HuH-7.5 (cell line): ENCODE measurements at regions not wholly inside any gene's neighbourhood (a gene's known extent, or its start where the extent isn't known, plus 50 kb on each side); places are given as distances from the start of the nearest gene placed in this dataset.
"Not testable (repeated sequence)": the region's sequence is repeated elsewhere in the genome, so short reads cannot be mapped to it uniquely, and the experiment has no call there.

Experiments used
- DNase-seq: peaks from one replicate; pipeline ENCODE4 v3.0.0; 2011; ENCODE audit warnings: low spot score

DNA sequence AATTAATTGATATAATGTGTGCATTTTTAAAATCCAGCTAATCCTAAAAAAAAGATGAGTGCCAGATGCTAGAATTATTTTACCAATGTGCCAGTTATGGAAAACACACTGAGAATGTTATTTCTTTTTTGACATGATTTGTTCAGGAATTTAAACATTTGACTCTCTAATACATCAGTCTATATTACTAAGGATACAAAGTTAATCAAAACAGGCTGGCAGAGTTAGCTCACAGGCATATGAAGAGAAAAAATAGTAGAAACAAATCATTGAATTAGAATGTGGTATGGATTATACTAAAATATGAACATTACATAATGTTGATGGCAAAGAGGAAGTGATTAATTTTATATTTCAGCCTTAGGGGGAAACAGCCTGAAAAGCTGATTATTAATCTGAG lies 368.3 kb upstream of the GJE1 start:
- no peak for DNase-seq

DNA sequence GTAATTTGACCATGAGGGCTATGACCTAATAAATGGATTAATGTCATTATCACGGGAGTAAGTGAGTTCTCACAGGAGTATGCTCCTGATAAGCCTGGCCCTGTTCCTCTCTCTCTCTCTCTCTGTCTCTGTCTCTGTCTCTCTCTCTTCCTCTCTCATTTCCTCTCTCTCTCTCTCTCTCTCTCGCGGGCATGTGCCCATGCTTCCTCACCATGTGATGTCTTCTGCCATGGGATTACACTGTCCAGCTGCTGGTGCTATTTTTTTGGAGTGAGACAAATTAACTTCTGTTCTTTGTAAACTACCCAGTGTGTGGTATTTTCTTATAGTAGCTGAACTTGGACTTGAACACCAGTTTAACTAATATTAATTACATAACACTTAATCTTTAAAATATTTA lies 374.3 kb upstream of the GJE1 start:
- DNase-seq, result no peak

DNA sequence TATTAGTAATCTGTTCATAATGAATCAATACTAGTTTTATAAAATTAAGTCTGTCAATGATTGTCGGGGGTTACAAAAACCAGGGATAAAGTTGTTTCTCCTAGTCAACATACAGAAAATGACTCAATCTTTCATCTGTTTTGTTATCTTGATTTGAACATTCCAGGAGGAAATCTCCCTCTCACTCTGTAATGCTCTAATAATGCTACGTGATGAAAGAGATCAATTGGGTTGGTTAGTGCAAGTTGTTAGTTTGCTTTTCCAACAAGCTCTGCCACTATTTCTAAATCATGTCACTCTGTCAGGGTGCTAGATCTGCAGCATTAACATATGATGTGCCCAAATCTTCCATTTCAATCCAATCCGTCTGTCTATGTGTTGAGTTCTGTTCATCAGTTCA lies 379.5 kb upstream of the GJE1 start:
- DNase-seq, result no peak

DNA sequence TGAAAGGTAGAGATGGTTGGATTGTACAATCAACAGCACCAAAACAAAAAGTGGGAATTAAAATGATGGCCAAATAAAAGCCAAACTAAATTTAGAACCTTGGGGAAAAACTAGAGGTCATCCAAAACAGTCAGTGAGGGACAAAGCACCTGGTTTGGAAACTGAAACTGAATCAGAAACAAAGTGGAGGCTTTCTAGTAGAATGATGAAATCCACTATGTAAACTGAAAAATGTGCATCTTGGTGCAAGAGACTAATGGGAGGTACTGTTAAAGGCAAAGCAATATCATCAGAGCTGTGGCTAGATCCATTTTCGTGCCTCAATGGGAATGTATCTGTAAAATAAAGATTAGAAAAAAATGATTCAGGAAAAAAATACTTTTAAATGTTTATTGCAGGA lies 380.0 kb upstream of the GJE1 start:
- peak; percentile 7 for DNase-seq

DNA sequence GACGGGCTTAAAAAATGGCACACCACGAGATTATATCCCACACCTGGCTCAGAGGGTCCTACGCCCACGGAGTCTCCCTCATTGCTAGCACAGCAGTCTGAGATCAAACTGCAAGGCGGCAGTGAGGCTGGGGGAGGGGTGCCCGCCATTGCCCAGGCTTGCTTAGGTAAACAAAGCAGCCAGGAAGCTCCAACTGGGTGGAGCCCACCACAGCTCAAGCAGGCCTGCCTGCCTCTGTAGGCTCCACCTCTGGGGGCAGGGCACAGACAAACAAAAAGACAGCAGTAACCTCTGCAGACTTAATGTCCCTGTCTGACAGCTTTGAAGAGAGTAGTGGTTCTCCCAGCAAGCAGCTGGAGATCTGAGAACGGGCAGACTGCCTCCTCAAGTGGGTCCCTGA lies 386.4 kb upstream of the GJE1 start:
- DNase-seq, result not testable (repeated sequence)

DNA sequence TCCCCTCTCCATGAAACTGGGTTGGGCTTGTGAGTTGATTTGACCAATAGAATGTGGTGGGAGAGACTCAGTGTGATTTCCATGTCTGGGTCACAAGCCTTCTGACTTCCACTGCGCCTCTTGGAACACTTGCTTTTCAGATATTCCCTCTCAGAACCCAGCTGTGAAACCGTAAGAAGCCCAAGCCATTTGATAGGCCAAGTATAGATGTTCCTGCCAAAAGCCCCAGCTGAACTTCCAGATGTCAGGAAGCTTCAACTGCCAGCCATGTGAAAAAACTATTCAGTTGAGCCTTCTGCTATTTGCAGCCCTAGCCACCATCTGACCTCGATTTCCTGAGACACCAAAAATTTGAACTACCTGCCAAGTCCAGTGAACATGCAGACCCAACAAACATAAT lies 387.8 kb upstream of the GJE1 start:
- DNase-seq, result no peak

DNA sequence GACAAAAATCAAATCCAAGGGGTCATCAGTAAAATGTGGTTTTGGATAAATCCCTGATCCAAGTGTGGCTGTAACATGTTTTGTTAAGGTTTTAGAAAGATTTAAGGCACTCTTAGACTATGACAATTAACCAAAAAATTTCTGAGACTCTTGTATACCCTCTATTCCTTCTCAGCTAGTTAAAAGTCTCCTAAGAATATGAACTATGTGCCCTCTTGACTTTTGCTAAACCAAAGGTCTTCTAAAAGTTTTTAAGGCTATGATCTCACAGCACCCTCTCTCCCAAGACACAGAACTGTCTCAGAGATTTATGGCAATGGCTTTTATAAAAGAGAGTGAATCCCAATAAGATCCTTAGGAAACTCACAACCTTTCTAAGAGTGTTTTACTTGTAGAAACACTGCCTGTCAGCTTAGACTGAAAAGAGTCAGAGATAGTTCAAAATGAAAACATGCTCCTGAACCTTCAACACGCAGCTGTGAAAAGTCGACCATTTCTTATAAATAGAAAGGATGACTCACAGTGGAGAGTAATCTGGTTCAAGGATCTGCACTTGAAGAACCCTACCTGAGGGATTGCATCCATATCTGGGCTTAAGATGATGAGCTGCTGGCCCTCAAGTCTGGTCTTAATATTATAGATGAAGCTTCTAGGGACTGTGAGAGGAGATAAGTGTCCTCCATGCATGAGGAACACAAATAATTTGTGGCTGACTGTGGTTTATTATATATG lies 388.4 kb upstream of the GJE1 start:
- no peak for DNase-seq

DNA sequence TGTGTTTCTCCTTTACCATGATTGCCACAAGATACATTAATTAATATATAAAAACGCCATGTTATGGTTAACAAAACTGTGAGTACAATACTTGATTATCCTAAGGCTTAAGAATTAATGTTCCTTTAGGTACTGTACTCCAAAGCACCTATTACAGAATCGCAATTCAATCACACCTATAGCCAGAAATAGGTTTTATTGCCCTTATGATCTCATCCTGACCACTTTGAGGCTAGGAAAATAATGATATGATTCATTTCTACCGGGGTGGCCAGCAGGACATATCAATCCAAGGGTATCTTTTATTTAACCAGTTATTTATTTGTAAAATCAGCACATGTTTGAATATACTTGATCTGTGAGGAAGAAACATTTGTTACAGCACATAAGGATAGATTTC lies 396.6 kb upstream of the GJE1 start:
- no peak for DNase-seq

DNA sequence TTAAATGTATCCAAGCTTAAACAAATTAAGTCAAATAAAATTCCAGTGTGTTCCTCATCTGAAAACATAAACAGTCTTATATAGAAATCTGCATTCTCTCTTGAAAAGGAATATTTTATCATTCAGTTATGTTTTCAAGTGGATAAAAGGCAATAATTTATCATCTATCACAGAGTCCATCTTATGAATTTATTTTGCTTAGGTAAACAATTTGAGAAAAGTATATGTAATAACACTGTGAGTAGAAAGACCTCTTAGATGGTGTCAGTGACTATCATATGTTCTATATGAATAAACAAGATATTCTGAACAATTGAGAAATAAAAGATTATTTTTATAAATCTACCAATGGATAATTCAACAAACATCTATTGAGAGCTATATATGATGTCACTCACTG lies 397.6 kb upstream of the GJE1 start:
- DNase-seq, result no peak

DNA sequence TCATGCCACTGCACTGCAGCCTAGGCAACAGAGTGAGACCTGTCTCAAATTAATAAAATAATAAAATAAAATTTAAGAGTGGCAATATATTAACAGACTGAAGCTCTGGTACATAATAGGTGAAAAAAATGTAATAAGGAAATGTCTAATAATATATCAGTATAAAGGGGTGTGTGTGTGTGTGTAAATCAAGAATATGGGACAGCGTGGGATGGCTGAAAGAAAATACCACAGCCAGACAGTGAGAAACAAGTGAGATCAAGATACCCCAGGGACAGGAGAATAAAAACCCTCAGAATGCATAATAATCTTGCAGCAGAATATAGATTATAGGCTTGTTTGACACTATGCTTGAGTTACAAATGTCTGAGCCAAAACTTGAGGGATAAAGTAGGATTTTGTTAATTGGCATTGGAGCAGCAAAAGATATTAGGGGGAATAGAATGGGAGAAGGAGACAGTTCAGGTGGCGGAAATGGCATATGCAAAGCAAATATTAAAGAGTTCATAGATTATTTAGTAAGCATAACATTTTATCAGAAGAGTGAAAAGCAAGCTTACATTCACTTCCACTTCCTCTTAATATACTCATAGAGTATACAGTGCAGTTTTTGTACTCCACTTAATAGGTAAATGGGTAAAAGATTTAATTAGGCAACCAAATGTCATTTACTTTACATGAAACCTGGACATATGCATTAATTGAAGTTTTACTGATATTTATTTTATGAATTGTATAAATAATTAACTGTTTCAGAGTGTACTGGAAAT lies 398.5 kb upstream of the GJE1 start:
- DNase-seq, result no peak

DNA sequence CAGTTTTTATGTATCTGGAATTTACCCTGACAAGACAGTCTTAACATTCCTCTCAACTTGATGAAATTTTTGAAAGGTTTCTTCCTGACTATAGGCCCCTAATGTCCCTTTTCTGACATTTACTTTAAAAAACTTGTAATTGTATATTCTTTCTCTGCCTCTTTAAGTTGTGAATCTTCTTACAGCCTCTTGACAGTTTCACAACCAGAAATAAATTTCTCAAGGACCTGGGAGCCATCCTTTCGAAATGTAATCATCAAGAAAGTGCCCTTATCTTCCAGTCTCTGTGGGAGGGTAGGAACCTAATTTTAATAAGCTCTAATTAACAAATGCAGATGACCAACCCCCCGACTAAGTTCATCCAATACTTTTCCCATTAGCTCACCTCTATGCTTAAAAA lies 403.6 kb upstream of the GJE1 start:
- no peak for DNase-seq

DNA sequence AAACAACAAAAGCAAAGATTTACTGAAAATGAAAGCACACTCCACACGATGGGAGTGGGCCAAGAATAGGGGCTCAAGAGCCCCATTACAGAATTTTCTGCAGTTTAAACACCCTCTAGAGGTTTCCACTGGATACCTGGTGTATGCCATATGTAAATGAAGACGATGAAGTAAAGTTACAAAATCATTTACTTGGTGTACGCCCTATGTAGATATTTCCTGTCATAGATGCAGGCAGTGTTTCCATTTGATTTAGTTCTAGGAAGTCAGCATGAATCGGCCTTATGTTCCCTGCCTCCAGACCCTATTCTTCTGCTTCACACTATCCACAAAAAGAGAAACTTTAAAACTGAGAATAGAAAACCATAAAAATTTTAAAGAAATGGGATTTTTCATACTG lies 404.4 kb upstream of the GJE1 start:
- no peak for DNase-seq

DNA sequence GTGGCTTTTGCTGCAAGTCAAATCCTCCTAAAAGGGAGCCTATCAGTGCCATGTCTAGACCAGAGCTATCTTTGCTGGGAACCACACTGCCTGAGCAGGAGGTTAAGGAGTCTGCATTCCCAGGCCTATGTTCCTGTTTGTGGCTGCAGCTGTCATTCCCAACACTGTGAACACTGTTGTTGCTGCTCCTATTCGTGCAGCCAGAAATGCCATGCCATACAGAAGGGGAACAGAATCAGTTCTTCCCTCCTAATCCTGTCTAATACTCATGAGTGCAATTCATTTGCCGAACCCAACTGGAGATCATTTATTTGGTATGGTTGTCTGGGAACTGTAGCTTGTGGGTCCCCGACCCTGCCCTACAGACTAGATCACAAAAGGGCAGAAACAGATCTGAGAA lies 406.5 kb upstream of the GJE1 start:
- DNase-seq, result no peak

DNA sequence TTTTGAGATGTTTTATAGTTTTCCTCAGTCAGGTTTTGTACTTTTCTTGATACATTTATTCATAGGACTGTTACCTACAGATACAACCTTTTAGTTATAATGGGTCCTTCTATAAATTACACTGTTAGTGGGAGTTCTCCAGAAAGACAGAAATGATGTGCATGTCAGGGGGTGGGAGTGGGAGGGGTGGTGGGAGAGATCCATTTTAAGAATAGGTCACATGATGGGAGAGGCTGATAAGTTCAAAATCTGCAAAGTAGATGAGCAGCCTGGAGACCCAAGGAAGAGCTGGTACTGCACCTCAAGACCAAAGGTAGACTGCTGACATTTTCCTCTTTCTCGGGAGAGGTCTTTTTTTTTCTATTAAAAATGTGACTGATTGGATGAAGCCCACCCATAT lies 408.0 kb upstream of the GJE1 start:
- no peak for DNase-seq

DNA sequence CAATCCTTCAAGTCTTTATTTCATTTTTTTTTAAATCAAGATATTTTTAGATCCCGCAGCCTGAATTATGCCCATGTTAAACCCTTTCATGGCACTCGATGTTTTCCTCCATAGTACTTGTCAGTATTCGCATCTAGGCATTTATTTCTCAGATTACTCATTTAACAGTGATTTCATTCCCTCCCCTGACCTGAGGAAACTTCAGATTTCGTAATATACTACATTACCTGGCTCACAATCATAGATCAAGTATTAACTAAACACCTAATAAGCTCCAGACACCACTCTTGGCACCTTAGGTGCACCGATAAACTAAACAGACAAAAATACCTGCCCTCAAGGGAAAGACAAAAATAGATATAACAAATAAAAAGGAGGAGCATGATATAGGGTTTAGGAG lies 413.2 kb upstream of the GJE1 start:
- no peak for DNase-seq

DNA sequence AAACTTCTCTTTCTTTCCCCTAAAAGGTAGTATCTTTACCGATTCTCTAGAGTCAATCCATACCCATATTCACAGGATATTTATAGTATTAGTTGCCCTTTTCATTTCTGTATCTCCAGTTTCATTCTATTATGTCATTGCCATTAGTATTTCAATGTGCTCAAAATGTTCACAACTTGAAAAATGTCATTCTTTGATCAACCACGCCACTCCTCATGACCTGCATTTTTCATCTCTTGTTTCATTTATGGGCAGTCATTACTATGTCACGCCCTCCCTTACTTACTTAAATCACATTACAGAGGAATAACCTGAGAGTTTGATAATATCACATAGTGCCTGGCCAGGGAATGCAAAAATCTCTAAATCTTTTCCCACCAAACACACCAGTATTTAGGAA lies 427.3 kb upstream of the GJE1 start:
- DNase-seq, result no peak

DNA sequence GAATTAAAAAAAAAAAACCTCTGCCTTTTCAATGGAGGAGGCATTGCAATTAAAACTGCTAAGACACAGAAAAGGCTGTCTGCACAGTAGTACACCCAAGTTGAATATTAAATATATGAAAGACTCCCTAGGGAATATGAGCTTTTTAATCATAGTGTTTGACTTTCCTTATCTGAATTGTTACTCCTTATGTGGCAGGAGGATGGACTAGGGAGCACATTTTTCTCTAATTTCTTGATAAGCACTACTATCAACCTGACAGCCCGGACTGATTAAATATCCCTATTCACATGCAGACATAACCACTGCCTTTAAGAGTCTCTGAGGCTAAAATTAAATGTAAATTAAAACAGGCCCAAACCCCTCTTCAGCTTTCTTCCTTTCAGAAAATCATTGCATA lies 428.6 kb upstream of the GJE1 start:
- no peak for DNase-seq

DNA sequence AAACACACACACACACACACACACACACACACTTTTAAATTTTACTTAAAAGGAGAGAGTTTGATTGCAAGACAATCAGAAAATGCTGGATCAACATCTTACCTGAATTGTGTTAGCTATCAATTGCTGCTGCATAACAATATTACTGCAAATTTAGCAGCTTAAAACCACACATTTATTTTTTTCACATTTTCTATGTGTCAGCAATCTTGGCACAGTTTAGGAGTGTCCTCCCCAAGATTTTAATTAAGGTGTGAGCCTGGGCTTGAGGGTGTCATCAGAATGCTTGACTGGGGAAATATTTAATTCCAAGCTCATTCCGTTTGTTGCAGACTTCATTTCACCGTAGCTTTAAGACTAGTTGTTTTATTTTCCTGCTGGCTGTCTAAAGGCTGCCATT lies 431.0 kb upstream of the GJE1 start:
- no peak for DNase-seq

DNA sequence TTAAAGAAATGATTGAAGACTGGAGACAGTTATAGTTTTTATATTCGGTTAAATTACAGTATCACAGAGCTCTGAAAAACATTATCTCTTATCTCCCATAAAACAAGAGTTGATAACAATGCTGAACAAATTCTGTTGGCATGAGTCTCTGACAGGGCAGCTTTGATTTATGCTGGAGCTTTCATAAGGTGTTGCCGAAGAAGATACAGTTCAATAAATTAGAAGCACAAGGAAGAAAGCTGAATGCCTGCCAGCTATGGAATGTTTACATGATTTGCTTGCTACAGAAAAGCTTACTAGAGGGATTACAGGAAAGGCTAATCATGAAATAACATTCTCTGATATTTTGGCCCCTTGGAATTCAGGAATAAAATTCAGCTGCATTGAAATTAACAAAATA lies 431.9 kb upstream of the GJE1 start:
- no peak for DNase-seq

DNA sequence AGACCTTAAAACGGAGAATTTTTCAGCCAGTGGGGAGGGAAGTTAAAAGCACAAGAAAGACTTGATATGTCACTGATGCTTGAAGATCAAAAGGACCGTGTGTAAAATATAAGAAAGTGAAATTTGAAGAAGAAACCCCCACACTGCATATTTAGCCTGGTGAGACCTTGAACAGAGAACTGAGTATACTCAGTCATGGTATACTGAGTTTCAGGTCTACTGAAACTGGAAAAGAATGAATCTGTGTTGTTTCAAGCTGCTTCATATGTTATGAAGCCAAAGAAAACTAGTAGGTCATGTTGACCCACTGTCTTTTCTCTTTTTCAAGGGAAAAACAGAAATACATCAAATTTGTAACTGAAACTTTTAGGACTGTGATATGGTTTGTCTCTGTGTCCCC lies 443.8 kb upstream of the GJE1 start:
- DNase-seq, result no peak

DNA sequence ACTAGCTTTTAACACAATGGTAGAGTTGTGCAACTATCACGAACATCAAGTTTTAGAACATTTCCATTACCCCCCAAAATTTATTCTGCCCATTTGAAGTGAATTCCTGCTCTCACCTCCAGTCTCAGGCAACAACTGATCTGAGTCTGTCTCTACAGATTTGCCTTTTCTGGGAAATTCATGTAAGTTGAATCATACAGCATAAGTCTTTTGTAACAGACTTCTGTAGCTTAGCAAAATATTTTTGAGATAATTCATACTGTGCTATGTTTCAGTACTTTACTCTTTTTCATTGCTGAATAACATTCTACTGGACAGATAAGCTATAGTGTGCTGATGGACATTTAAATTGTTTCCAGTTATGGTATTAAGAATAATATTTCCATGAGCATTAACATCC lies 447.3 kb upstream of the GJE1 start:
- DNase-seq, result no peak

DNA sequence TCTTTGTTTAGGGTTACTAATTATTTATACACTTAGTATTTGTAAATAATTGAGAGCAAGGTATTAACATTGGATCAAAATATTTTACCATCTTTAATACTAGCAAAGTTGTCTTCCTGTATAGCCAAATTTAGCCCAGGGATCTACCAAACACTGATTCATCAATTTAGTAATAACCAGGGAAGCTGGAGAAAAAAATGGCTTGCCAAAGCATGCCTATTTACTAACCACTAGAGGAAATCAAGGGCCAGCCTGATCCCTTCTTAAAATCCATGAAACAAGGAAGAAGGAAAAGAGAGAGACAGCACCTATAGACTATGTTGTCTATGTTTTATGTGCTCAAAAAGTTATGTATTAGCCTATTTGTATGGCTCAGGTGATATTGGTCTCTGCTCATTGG lies 450.3 kb upstream of the GJE1 start:
- no peak for DNase-seq

DNA sequence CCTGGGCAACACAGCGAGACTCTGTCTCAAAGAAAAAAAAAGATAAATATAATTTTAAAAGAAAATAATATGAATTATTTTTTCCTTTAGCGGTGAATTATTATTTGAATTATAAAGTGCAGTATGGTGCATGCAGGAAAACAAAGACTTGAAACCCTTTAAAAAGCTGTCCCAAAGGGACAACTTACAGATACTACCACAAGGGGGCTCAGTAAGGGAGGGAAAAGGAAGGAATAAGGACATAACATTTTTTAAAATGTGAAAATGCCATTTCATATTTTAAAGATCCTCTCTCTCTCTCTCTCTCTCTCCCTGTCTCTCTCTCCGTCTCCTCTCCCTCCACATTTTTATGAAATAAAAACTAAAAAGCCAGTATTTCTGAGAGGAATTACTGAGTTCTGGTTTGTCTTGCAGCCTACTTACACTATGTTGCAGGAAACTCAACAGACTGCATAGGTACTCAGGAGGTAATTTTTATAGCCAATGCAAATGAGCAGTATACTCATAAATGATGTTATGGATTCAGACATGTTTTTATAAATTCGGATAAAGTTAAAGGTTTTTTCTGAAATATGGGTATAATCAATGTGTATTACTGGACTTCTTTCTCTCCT lies 455.0 kb upstream of the GJE1 start:
- peak; percentile 3 for DNase-seq

DNA sequence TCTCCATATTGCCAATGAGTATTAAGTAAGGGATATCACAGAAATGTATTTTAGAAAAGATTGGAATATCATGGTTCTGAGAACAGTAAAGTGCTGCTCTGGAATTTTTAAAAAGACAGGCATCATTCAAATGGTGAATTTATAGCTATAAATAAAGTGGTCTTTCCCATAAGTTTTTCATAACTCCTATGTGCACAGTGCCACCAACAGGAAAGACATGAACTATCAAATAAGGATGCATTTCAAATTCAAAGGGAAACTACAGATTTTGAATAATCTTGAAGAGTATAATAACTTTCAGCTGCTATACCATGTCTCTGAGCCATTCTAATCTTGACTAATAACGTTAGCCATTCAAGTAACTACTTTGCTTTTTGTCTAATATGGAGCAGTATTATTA lies 456.8 kb upstream of the GJE1 start:
- DNase-seq, result no peak
